OCI-LY1 (cell line): ENCODE measurements at regions not wholly inside any gene's neighbourhood (a gene's known extent, or its start where the extent isn't known, plus 50 kb on each side); places are given as distances from the start of the nearest gene placed in this dataset.

ENCODE experiments used
- H2AFZ ChIP-seq: fragments of 200-600 bp; sonication (generic), shearing (Covaris generic); 2 replicates; pipeline ENCODE4 v1.6.0; 2014; ENCODE audit warnings: antibody characterized with exemption, mild to moderate bottlenecking, low read length
- H3F3A ChIP-seq: fragments of 200-600 bp; sonication (generic), shearing (Covaris generic); 2 replicates; pipeline ENCODE4 v1.6.0; 2014; ENCODE audit warnings: mild to moderate bottlenecking, antibody characterized with exemption, low read length, moderate library complexity; ENCODE audit not compliant: insufficient read depth
- H3K27ac ChIP-seq: fragments of 200-600 bp; sonication (generic); 2 replicates; pipeline ENCODE4 v1.5.1; 2014; ENCODE audit warnings: low read length, mixed run types, mild to moderate bottlenecking, low read depth; ENCODE audit not compliant: poor library complexity, severe bottlenecking
- H3K27me3 ChIP-seq: fragments of 200-600 bp; sonication (generic); 2 replicates; pipeline ENCODE4 v1.6.0; 2014; ENCODE audit warnings: antibody characterized with exemption, mild to moderate bottlenecking, low read length, moderate library complexity; ENCODE audit not compliant: insufficient read depth
- H3K36me3 ChIP-seq: fragments of 200-600 bp; sonication (generic); 2 replicates; pipeline ENCODE4 v1.6.1; 2014; ENCODE audit warnings: mild to moderate bottlenecking, antibody characterized with exemption, low read length, moderate library complexity, mixed read lengths; ENCODE audit not compliant: insufficient read depth
- H3K4me1 ChIP-seq: fragments of 200-600 bp; sonication (generic); 2 replicates; pipeline ENCODE4 v1.5.1; 2014; ENCODE audit warnings: mild to moderate bottlenecking, low read length, moderate library complexity; ENCODE audit not compliant: insufficient read depth, severe bottlenecking
- H3K4me2 ChIP-seq: fragments of 200-600 bp; sonication (generic), shearing (Covaris generic); 2 replicates; pipeline ENCODE4 v1.6.1; 2014; ENCODE audit warnings: low read length
- H3K4me3 ChIP-seq: fragments of 200-600 bp; sonication (generic); 2 replicates; pipeline ENCODE4 v1.5.1; 2014; ENCODE audit warnings: low read length, low read depth, mild to moderate bottlenecking, mixed read lengths; ENCODE audit not compliant: poor library complexity, severe bottlenecking
- H3K79me2 ChIP-seq: fragments of 200-600 bp; shearing (Covaris generic); 2 replicates; pipeline ENCODE4 v1.6.1; 2016; ENCODE audit warnings: mixed run types, low read length, mixed read lengths; ENCODE audit not compliant: insufficient read depth
- H3K9ac ChIP-seq: fragments of 200-600 bp; sonication (generic), shearing (Covaris generic); 2 replicates; pipeline ENCODE4 v1.6.1; 2014; ENCODE audit warnings: mild to moderate bottlenecking, low read length, mixed read lengths
- H3K9me2 ChIP-seq: fragments of 200-600 bp; sonication (generic), shearing (Covaris generic); 2 replicates; pipeline ENCODE4 v1.6.1; 2014; ENCODE audit warnings: low read depth, mild to moderate bottlenecking, low read length, mixed read lengths
- H3K9me3 ChIP-seq: fragments of 200-600 bp; shearing (Covaris generic); 2 replicates; pipeline ENCODE4 v1.6.1; 2014; ENCODE audit warnings: low read length, mixed read lengths
- H4K20me1 ChIP-seq: fragments of 200-600 bp; sonication (generic), shearing (Covaris generic); 2 replicates; pipeline ENCODE4 v1.6.0; 2016; ENCODE audit warnings: mild to moderate bottlenecking, low read length; ENCODE audit not compliant: insufficient read depth
- CTCF ChIP-seq: fragments of 200-600 bp; sonication (generic), shearing (Covaris generic); IDR thresholded peaks from 2 replicates; pipeline ENCODE4 v1.5.1; 2017; ENCODE audit warnings: mild to moderate bottlenecking, antibody characterized with exemption, low read length, moderate library complexity, mixed read lengths
- EZH2 ChIP-seq: fragments of 200-600 bp; sonication (generic), shearing (Covaris generic); IDR thresholded peaks from 2 replicates; pipeline ENCODE4 v1.8.0; 2017; ENCODE audit warnings: borderline replicate concordance, mixed run types, mild to moderate bottlenecking, antibody characterized with exemption, low read length, moderate library complexity, mixed read lengths

- Histone ChIP-seq H3K36me3 (no peaks in the 10 kb centered on the region), H2AFZ (no peak overlapping the region), H3K27ac (no peak overlapping the region), H4K20me1 (no peaks in the 10 kb centered on the region), H3K9me2 (no peaks in the 10 kb centered on the region), H3K79me2 (no peaks in the 10 kb centered on the region), H3F3A (no peaks in the 10 kb centered on the region), H3K9me3 (no peaks in the 10 kb centered on the region), H3K27me3 (no peaks in the 10 kb centered on the region), H3K9ac (no peak overlapping the region), H3K4me1 (no peaks in the 10 kb centered on the region), H3K4me2 (no peak overlapping the region), H3K4me3 (no peak overlapping the region)
- TF ChIP-seq CTCF, result no peak
- TF ChIP-seq EZH2, result no peak
Observed at GRCh38 chr2:41042343-41042742, 590.5 kb upstream of the SLC8A1 start.

GRCh38 chr2:41061356-41061755 is 609.5 kb upstream of the SLC8A1 start:
- no peaks in the 10 kb centered on the region for H3K79me2 ChIP-seq
- H3F3A ChIP-seq, result no peaks in the 10 kb centered on the region
- no peaks in the 10 kb centered on the region for H3K4me1 ChIP-seq
- H2AFZ ChIP-seq, result no peak overlapping the region
- H3K9ac ChIP-seq, result no peak overlapping the region
- H3K27ac ChIP-seq, result no peak overlapping the region
- TF ChIP-seq CTCF, result no peak
- TF ChIP-seq EZH2, result no peak
- no peak overlapping the region for H3K4me3 ChIP-seq
- H3K36me3 ChIP-seq, result no peaks in the 10 kb centered on the region
- no peaks in the 10 kb centered on the region; the same call in 1 of the 2 replicates for H3K9me3 ChIP-seq
- H3K4me2 ChIP-seq, result no peak overlapping the region
- H3K9me2 ChIP-seq, result no peaks in the 10 kb centered on the region
- no peaks in the 10 kb centered on the region for H3K27me3 ChIP-seq
- no peaks in the 10 kb centered on the region for H4K20me1 ChIP-seq

GRCh38 chr2:41062336-41062735 is 610.4 kb upstream of the SLC8A1 start:
- no peaks in the 10 kb centered on the region for H4K20me1 ChIP-seq
- no peak overlapping the region for H3K4me2 ChIP-seq
- no peak overlapping the region for H3K9ac ChIP-seq
- H3K27ac ChIP-seq, result no peak overlapping the region
- no peaks in the 10 kb centered on the region for H3K4me1 ChIP-seq
- no peaks in the 10 kb centered on the region for H3K27me3 ChIP-seq
- H3K9me3 ChIP-seq, result no peaks in the 10 kb centered on the region; the same call in 1 of the 2 replicates
- H3K4me3 ChIP-seq, result no peak overlapping the region
- H2AFZ ChIP-seq, result no peak overlapping the region
- no peaks in the 10 kb centered on the region for H3K79me2 ChIP-seq
- no peaks in the 10 kb centered on the region for H3K9me2 ChIP-seq
- no peaks in the 10 kb centered on the region for H3F3A ChIP-seq
- TF ChIP-seq EZH2 (no peak), CTCF (no peak)
- H3K36me3 ChIP-seq, result no peaks in the 10 kb centered on the region
